GM18499 (cell line): ENCODE measurements at regions not wholly inside any gene's neighbourhood (a gene's known extent, or its start where the extent isn't known, plus 50 kb on each side); places are given as distances from the start of the nearest gene placed in this dataset.

Experiments
- ATAC-seq: cut with Tn5 transposase; IDR thresholded peaks from one replicate; pipeline ENCODE4 v1.9.1; 2021; ENCODE audit warnings: moderate number of reproducible peaks; ENCODE audit not compliant: insufficient read depth, unreplicated experiment

DNA sequence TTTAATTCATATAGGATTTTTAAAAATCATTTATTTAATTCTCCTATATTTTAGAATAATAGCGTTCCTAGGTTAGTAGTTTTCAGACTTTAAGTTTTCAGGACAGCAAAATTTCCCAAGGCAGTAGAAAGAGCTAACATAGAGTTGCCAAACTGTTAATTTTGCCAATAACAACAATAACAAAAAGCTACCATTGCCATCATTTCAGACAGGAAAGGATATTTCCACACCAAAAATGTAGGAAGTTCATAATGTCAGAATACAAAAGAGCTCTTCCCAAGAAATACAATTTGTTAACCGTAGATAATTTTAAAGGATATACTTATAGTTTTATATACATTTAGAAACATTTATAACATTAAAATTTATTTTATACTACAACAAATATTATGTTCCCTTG lies 81.4 kb upstream of the EEA1 start:
- ATAC-seq: no peak

DNA sequence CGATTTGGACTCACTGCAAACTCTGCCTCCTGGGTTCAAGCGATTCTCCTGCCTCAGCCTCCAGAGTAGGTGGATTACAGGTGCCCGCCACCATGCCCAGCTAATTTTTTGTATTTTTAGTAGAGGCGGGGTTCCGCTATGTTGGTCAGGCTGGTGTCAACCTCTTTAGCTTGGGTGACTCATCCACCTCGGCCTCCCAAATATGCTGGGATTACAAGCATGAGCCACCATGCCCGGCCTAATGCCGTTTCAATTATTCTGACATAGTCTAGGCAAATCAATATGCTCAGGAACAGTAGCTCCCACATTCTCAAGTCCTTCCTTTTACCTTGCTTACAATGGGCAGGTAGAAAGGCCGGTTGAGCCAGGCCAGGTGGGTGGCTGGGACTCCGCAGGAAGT lies 82.0 kb upstream of the EEA1 start:
- ATAC-seq: no peak

DNA sequence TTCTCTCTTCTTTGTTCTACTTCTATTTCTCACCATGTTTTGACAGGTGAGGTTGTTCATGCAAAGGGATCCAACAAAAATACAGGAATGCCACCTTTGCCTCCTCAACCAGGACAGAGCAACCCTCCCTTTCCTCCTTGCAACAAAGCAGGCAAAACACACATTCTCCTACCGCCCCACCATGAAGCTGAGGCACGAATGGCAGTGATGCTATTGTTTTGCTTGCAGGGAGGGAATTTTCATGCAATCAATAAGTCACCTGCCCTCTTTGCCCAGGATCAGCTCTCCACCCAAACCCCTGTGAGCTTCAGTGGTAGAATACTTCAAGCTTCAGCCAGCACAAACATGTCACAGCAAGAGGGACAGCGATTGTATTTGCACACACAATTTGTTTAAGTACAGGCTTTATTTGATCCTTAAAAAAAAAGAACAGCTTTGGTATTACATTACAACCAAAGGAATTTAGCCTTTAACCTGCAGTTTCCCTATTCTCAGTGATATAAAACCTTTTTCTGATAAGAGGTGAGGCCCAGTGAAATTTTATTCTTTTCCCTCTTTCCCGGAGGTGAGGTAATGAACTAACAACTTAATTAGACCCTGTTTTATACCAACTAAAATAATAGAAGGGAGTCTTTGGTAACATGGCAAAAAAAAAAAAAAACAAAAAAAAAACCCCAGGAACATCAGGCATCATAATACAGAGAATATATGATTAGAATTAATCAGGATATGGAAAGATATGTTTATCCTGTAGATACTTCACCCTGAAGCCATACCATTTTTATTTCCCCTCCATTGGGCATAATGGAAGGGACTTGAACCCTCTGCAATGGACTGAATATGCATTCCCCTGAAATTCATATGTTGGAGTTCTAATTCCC lies 87.0 kb upstream of the EEA1 start:
- ATAC-seq: no peak

DNA sequence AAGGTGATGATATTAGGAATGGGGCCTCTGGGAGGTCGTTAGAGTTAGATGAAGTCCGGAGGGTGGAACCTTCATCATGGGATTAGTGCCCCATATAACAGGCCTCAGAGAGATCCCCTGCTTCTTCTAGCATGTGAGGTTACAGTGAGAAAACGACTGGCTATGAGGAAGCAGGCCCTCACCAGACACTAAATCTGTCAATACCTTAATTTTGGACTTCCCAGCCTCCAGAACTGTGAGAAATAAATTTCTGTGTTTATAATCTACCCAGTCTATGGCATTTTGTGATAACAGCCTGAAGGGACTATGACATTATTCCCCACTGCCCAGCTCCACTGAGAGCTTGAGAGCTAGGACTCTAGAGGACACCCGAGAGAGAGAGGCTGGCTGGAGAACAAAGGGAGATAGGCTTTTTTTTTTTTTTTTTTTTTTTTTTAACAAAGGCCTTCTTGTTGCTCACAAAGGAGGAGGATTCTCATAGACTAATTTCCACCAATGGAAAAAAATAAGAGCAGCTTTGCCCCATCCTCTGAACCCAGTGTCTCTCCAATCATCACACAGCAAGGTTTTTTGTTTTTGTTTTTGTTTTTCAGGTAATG lies 87.8 kb upstream of the EEA1 start:
- no peak for ATAC-seq

DNA sequence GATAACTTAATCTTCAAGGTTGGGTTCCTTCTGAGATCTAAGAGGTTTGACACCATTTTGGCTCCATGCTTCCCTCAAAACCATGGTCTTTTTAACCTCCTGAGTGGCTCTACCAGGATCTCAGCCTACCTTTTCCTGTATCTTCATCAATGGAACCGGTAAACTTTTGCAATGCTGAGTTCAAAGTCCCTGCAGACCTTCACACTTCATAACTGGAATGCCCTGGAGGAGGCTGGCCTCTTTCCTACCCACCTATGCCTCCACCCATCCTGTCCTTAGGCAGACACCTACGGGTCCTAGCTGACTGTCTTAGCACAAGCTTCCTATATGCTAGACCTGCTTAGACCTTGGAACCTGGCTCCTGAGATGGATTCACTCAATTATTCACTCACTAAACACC lies 89.5 kb upstream of the EEA1 start:
- ATAC-seq: no peak

DNA sequence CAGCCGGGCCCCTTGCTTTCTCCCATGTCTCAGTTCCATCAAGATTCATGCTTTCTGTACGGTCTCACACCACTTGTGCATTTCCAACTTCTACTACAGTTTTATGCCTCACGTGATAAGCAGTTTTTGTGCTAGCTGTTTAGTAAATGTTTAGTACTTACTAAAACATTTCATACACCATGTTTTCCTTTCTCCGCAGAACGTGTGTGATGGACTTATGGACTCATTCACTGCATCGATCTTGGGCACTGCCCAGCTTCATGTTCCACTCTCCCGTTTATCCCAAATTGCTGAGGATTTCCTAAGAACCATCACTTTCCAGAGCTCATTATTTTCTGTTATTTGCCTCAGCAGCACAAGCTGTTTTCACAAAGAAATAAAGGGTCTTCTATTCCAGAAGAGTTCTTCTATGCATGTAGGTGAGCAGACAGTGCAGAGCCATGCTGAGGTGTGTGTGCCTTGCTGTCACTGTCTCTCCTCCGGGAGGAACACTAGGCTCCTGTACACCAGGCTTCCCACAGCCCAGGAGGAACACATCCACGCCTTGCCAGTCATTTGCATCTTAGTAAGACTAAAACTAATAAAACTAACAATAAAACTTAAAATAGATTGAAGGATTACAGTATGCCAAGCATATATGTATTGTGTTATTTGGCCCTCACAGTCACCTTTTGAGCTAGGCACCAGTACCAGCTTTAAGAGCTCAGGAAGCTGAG lies 90.3 kb upstream of the EEA1 start:
- no peak for ATAC-seq

DNA sequence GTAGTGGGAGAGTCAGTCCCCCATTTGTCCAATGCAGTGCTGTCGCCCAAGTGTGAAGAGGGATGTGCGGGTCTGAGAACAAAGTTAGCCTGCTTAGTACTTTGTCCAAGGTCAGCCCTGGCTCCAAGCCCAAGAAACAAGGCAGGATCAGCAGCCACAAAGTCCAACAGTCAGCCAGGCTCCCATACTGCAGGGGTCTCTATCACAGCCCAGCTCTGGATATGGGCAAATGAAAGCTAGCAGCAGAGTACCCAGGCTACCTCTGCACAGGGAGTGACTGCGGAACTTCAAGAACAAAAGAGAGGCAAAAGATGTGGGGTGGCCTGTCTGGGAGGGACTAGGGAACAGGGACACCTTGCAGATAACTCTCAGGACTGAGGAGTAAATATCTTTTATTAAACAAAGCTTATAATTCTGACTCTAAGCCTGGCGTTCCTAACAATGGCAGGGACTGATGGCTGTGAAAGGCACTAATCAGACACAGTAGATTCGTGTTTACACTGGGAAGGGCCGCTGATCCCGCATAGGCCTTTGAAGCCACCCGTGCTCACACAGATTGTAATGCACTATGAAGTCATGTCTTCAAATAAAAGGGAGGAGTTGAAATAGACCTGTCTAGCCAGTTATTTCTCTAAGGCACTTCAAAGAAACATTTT lies 91.0 kb upstream of the EEA1 start:
- ATAC-seq: no peak

DNA sequence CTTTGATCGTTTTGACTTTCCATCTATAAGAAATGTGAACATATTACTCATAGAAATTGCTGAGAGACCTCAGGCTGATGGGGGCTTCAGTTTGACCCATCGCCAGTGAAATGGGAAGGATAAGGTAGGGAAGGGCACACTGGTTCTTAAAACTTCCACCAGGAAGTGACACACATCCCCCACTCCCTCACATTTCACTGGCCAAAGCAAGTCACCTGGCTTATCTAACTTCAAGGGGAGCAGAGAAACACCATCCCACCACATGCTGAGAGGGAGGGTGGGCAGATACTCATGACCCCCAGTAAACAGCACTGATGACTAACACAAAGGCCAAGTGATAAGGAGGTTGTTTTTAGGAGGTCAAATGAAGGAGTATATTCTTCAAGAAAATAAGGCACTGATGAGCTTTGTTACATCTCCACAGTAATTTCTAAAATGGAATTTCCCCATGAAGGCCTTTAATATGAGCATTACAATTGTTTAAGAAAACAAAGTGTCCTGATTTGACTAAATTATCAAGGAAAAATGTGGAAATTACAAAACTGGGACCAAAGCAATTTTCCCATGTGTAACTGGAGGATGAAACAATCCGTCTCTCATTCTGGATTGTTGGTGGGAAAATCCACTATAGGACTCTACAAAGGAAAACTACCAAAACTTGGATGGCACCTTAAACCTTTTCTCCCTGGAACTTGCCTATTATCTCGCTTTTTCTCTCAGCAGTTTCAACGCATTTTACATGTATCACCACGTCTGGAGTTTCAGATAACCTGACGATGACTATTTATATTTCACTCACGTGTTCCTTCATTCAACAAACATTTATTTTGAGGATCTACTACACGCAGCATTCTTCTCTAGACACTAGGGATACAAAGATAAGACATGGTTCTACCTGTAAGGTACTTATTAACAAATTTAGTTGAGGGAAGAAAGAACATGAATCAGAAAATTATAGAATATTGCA lies 91.8 kb upstream of the EEA1 start:
- no peak for ATAC-seq

DNA sequence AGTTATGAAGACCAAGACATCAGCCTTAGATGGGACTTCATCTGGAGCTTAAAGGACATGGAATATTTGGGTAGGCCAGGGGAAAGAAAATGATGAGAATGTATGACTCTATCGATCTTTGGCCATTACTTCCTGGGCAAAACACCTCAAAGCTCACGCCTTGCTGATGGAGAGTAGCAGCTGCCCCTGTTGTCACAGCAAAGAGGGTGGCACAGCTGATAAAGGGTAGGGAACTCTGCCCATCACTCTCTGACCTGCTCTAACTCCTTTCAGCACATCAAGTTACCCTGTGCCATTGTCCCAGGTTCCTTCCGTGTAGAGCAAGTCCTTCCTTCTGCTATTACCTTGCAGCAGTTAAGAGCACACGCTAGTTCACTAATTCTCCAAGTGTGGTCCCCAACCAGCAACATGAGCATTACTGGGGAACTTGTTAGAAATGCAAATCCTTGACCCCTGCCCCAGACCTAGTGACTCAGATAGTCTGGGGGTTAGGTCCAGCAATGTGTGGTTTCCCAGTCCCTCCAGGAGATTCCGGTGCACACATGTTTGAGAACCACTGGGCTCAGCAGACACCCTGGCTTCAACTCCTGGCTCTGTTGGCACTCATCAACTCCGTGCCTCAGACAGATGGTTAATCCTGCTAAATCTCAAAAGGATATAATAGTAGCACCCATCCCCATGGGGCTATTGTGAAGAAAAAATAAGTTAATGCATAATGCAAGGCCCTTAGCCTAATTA lies 93.7 kb upstream of the EEA1 start:
- ATAC-seq: no peak

DNA sequence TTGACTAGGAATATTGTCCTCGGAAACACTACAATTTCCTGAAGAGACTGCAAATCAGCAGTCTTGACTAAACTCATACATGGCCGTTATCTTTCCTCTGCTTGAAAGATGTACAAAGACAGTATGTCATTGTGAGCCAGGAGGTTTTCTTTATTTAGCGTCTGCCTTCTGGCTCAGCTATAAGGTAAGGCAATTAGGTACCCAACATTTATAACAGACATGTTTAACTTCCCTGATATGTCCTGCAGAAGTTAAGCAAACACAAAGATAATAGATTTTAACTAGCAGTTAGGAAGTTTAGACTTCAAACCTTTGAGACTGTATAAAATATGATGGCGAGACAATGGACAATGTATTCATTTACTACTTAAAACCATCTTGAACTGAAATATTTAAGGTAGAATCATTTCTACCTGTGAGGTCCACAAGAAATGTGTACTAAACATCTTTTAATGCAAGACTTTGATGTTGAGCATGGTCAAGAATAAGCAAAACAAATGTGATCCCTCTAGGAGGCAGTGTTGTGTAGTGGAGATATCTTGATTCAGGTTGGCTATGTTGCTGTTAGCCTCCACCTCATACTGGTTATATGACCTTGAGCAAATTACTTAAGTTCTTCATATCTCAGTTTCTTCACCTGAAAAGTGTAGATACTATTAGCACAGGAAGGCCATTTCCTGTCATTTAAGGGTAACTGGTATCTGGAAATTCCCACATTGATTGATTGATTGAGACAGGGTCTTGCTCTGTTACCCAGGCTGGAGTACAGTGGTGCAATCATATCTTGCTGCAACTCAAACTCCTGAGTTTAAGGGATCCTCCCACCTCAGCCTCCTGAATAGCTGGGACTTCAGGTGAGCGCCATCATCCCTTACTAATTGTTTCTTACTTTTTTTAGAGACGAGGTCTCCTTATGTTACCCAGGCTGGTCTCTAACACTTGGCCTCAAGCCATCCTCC lies 96.3 kb upstream of the EEA1 start:
- ATAC-seq: no peak

DNA sequence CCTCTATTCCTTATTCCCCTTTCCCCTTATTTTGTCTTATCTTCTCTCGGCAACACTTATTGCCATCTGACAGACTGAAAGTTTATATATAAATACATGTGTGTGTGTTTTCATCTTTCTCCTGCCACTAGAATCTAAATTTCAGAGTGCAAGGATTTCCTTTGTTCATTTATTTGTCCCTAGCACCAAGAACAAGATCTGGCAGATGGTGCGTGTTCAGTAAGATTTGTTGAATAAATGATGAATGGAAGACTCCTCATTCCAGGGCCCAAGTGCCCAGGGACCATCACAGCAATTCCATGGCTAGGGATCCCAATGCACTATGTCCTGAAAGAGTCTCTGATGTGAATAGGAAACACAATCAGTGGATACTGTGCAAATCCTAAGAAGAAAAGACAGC lies 97.9 kb upstream of the EEA1 start:
- ATAC-seq: no peak

DNA sequence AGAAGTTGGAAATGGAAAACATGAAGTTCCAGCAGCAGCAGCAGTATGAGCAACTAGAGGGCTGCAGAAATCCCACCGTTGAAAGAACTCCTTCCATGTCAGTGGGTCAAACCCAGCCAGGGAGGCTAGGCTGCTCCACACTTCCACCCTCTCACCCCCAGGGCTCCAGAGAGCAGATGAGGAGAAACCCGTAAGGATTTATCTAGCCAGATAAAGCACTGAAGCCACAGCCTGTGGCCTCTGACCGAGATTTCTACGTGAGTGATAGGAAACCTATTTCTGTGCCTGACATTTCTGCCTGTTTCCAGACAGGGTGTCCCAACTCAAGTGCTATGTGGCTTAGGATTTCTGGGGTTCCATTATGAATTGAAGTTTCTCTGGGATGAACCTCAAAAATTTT lies 100.0 kb upstream of the EEA1 start:
- no peak for ATAC-seq

DNA sequence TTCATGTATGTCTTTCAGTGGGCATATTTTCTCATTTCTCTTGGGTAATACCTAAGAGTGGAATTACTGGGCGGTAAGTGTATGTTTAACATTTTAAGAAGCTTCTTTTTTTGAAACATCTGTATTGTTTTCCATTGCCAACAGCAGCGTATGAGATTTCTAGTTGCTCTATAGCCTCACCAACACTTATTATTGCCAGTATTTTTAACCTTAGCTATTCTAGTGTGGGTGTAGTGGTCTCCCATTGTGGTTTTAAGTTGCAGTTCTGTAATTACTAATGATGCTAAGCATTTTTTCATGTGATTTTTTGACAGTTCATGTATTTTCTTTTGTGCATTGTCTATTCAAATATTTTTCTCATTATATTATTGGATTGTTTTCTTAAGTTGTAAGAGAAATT lies 101.9 kb upstream of the EEA1 start:
- no peak for ATAC-seq

DNA sequence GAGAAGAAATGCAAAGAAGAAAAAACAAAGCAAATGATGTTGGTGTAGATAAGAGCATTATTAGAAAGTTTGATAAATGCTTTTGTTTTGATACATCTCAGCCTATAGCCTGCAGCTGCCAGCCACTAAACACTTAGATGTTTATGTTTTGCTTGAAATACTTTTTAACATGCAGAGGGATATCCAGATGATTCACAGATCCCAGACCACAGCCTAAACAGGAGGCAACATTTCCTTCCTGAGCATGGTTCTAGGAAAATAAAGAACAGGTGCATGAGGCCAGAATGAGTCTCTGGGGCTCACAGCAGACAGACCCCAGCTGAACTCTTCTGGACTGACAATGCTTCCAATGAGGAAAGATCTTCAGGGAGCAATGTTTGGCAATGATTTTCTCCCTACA lies 103.7 kb upstream of the EEA1 start:
- no peak for ATAC-seq

DNA sequence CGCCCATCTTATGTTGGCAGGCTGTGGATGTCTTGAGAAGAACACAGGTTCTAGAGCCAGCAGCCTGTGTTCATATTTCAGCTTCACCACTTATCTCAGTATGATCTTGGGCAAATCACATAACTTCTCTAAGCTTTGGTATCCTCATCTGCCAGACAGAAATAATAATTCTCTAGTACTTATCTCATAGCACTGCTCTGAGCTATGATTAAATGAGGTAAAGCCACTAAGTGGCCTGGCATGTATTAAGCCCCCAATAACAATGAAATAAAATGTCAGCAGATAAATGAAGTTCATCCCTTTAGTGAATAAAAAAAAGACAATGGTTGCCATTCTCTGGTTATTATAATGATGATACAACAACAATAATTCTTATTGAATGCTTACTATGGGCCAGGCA lies 104.9 kb upstream of the EEA1 start:
- ATAC-seq: no peak

DNA sequence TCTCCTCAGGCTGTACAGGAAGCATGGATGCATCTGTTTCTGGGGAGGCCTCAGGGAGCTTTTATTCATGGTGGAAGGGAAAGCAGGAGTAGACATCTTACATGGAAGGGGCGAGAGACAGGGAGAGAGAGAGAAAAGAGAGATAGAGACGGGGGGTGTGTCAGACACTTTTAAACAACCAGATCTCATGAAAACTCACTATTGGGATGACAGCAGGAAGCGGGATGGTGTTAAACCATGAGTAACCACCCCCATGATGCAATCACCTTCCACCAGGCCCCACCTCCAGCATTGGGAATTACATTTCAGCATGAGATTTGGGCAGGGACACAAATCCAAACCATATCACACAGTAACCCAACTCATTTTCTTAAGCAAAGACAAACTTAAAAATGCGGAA lies 110.0 kb upstream of the EEA1 start:
- no peak for ATAC-seq

DNA sequence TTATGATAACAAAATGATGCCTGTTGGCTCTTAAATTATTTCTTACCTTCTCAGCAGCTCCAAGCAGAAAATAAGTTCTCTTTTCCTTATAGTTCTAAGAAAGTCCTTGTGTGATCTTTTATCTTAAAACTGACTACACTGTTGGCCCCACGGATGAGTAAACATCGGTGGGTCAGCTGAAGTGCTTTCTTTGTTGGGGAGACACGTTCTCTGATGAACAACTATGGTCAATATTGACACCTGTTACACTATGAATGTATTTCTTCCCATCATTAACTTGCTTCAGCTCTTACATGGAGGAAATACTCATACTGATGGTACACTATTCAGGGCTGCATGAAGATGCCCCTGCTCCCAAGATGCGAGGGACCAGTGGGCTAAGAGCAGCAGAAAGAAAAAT lies 110.8 kb upstream of the EEA1 start:
- no peak for ATAC-seq

DNA sequence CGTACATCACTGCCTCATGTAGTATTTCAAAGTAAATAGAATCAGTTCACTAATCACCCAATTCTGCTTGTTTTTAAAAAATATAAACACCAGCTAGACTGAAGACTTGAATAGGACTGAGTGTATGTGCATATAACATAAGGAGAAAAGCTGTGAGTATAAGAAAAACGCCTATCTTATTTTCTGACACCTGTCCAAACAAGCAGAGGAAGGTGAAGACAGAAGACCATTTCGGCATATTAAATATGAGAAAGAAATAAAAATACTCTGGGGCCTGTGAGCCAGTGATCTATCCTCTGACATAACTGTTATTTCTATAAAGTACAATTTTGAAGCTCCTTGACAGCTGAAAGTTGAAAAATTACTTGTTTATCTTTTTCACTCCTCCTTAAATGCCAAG lies 111.3 kb upstream of the EEA1 start:
- ATAC-seq: no peak
